Central memory CD8-positive, alpha-beta T cell (primary cell): ENCODE measurements at regions not wholly inside any gene's neighbourhood (a gene's known extent, or its start where the extent isn't known, plus 50 kb on each side); places are given as distances from the start of the nearest gene placed in this dataset.
A peak's percentile ranks its signal among the peaks of the same experiment; 100 is the strongest.

ENCODE experiments used
- ATAC-seq: fragments of 150-1000 bp; cut with Tn5 transposase; replicated peaks from 2 replicates; pipeline ENCODE4 v1.10.0; 2022; ENCODE audit warnings: mild to moderate bottlenecking, moderate FRiP score, moderate number of reproducible peaks; ENCODE audit not compliant: poor library complexity, severe bottlenecking; ENCODE audit errors: extremely low read depth
- DNase-seq, 2 donors: peaks; one replicate each; pipeline ENCODE4 v3.0.0; 2021; ENCODE audit warnings: low spot score in 2 of 2
- H3K27ac Mint-ChIP-seq: one replicate; pipeline ENCODE4 v1.8.0; 2022; ENCODE audit warnings: low read depth, mild to moderate bottlenecking, moderate library complexity, mixed read lengths
- H3K27me3 Mint-ChIP-seq: one replicate; pipeline ENCODE4 v1.8.0; 2022; ENCODE audit warnings: mixed read lengths
- H3K36me3 Mint-ChIP-seq: one replicate; pipeline ENCODE4 v1.8.0; 2022; ENCODE audit warnings: mild to moderate bottlenecking, moderate library complexity, mixed read lengths; ENCODE audit not compliant: insufficient read depth
- H3K4me1 Mint-ChIP-seq: one replicate; pipeline ENCODE4 v1.8.0; 2022; ENCODE audit warnings: mixed read lengths
- H3K4me3 Mint-ChIP-seq: one replicate; pipeline ENCODE4 v1.8.0; 2022; ENCODE audit warnings: mild to moderate bottlenecking, moderate library complexity, mixed read lengths
- H3K9me3 Mint-ChIP-seq: one replicate; pipeline ENCODE4 v1.8.0; 2022; ENCODE audit warnings: mixed read lengths

DNA sequence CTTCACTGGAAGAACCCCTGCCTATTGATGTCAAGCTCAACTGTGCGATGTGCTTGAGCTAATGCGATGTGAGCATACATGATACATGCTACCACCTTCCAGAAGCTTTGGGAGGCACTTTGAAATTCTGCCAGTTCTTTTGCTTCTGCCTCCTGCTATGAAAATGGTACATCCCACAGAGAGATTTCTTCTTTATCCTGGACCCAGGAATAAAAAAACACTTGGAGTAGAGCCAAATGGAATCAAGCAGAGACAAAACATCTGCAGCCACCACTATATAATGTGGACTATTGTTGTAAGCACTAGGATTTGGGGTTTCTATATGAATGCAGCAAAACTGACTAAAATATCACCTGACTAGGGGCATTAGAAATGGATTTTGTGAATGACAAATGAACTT is 119.9 kb upstream of the GAP43 start:
- no peaks in the 10 kb centered on the region for H3K9me3 Mint-ChIP-seq
- no peak for DNase-seq
- no peaks in the 10 kb centered on the region for H3K4me1 Mint-ChIP-seq
- peaks cover 28% of the 10 kb centered on the region for H3K27me3 Mint-ChIP-seq
- H3K36me3 Mint-ChIP-seq, result peaks cover 1% of the 10 kb centered on the region
- ATAC-seq, result no peak
- no peak overlapping the region for H3K4me3 Mint-ChIP-seq
- H3K27ac Mint-ChIP-seq, result no peak overlapping the region

- H3K27me3 Mint-ChIP-seq, result peaks cover 66% of the 10 kb centered on the region
- no peaks in the 10 kb centered on the region for H3K9me3 Mint-ChIP-seq
- H3K4me1 Mint-ChIP-seq, result peaks cover 17% of the 10 kb centered on the region
- no peak overlapping the region for H3K4me3 Mint-ChIP-seq
- no peak overlapping the region for H3K27ac Mint-ChIP-seq
- no peak for DNase-seq
- no peak for ATAC-seq
- H3K36me3 Mint-ChIP-seq, result no peaks in the 10 kb centered on the region
Measured at GRCh38 chr3:115508562-115508961, 114.7 kb upstream of the GAP43 start.

- H3K27me3 Mint-ChIP-seq, result peaks cover 55% of the 10 kb centered on the region
- peaks cover 19% of the 10 kb centered on the region for H3K4me1 Mint-ChIP-seq
- H3K9me3 Mint-ChIP-seq, result no peaks in the 10 kb centered on the region
- peak overlapping the region; percentile 82 for H3K4me3 Mint-ChIP-seq
- DNase-seq (no peak), ATAC-seq (peak; percentile 33)
- no peak overlapping the region for H3K27ac Mint-ChIP-seq
- no peaks in the 10 kb centered on the region for H3K36me3 Mint-ChIP-seq
Measured at GRCh38 chr3:115512565-115513415, 110.5 kb upstream of the GAP43 start.

GRCh38 chr3:115513416-115513800 is 109.9 kb upstream of the GAP43 start:
- no peaks in the 10 kb centered on the region for H3K9me3 Mint-ChIP-seq
- H3K36me3 Mint-ChIP-seq, result no peaks in the 10 kb centered on the region
- H3K27me3 Mint-ChIP-seq, result peaks cover 53% of the 10 kb centered on the region
- DNase-seq (no peak), ATAC-seq (peak; percentile 66)
- H3K4me3 Mint-ChIP-seq, result peak overlapping the region; percentile 82
- peaks cover 19% of the 10 kb centered on the region for H3K4me1 Mint-ChIP-seq
- no peak overlapping the region for H3K27ac Mint-ChIP-seq

GRCh38 chr3:115517457-115518050 is 105.8 kb upstream of the GAP43 start:
- Mint-ChIP-seq H3K4me3 (no peak overlapping the region), H3K36me3 (no peaks in the 10 kb centered on the region), H3K27me3 (peaks cover 24% of the 10 kb centered on the region), H3K9me3 (no peaks in the 10 kb centered on the region), H3K27ac (no peak overlapping the region), H3K4me1 (peaks cover 11% of the 10 kb centered on the region)
- DNase-seq, result no peak
- no peak for ATAC-seq

DNA sequence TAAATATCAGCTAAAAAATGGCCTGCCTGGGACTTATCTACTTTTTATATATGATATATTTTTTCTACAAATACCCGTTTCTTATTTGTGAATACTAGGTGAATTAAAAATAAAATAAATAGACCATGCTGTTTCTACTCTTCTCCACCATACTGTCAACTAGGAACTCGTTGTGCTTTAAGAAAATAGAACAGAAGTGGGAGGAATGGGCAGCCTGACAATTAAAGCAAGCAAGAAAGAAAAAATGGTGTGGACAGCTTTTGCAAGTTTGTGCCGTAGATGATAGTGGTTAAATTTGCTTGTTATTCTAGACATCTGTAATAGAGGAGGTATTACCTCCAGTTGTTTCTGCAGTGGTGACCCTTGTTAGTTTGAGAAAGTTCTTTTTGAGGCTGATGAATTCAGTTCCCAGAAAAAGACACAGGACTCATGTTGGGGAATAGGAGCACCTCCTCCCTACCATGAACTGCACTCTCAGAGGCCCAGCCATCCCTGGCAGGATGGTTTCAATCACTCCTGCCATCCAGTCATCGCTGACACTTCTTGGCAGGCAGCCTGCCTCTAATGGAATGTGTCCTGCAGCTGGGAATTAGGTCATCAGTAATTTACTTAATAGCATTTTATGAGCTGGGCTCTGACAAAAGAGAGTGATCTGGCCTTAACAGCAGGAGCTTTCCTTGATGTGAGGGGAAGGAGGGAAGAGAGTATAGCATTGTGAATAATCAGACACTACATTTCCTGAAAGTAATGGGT is 105.0 kb upstream of the GAP43 start:
- Mint-ChIP-seq H3K27me3 (peaks cover 18% of the 10 kb centered on the region), H3K4me3 (no peak overlapping the region), H3K36me3 (no peaks in the 10 kb centered on the region), H3K9me3 (no peaks in the 10 kb centered on the region), H3K27ac (no peak overlapping the region), H3K4me1 (peaks cover 5% of the 10 kb centered on the region)
- DNase-seq, result no peak
- ATAC-seq, result no peak

- no peak for ATAC-seq
- Mint-ChIP-seq H3K27me3 (peaks cover 14% of the 10 kb centered on the region), H3K4me3 (no peak overlapping the region)
Measured at GRCh38 chr3:115520241-115520640, 103.1 kb upstream of the GAP43 start.

GRCh38 chr3:115520651-115521245 is 102.6 kb upstream of the GAP43 start:
- ATAC-seq, result no peak

More at GRCh38 chr3:115520241-115520640, 103.1 kb upstream of the GAP43 start:
- no peaks in the 10 kb centered on the region for H3K9me3 Mint-ChIP-seq
- H3K4me1 Mint-ChIP-seq, result no peaks in the 10 kb centered on the region
- H3K36me3 Mint-ChIP-seq, result no peaks in the 10 kb centered on the region
- no peak overlapping the region for H3K27ac Mint-ChIP-seq
- no peak for DNase-seq

DNA sequence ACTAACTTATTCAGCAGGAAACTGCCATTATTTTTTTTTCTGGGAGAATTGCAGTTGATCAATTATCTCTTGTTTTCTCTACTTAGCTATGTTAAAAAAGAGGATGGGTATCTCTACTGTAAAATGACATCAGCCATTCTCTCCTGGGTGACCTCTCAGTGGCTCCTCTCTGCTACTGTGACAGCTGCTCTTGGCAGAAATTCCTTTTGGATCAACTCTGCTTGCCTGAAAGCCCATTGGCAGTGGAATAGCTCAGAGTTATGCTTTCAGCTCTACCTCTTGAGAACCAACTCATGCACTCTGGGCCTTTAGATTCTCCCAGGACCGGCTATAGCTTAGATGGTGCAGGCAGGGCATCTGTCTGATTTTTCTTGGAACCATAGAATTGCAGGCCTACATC is 99.9 kb upstream of the GAP43 start:
- H3K27me3 Mint-ChIP-seq, result peaks cover 10% of the 10 kb centered on the region
- H3K9me3 Mint-ChIP-seq, result no peaks in the 10 kb centered on the region
- no peaks in the 10 kb centered on the region for H3K4me1 Mint-ChIP-seq
- no peak overlapping the region for H3K4me3 Mint-ChIP-seq
- no peak overlapping the region for H3K27ac Mint-ChIP-seq
- no peaks in the 10 kb centered on the region for H3K36me3 Mint-ChIP-seq
- no peak for ATAC-seq
- DNase-seq, result no peak

More at GRCh38 chr3:115520651-115521245, 102.6 kb upstream of the GAP43 start:
- Mint-ChIP-seq H3K4me3 (no peak overlapping the region), H3K9me3 (no peaks in the 10 kb centered on the region), H3K4me1 (no peaks in the 10 kb centered on the region), H3K27ac (no peak overlapping the region), H3K27me3 (peaks cover 14% of the 10 kb centered on the region), H3K36me3 (no peaks in the 10 kb centered on the region)
- no peak for DNase-seq

GRCh38 chr3:115524549-115524948 is 98.8 kb upstream of the GAP43 start:
- H3K4me3 Mint-ChIP-seq, result no peak overlapping the region
- DNase-seq (no peak), ATAC-seq (no peak)
- no peak overlapping the region for H3K27ac Mint-ChIP-seq
- H3K36me3 Mint-ChIP-seq, result no peaks in the 10 kb centered on the region
- H3K27me3 Mint-ChIP-seq, result peaks cover 2% of the 10 kb centered on the region
- H3K4me1 Mint-ChIP-seq, result no peaks in the 10 kb centered on the region
- H3K9me3 Mint-ChIP-seq, result no peaks in the 10 kb centered on the region

DNA sequence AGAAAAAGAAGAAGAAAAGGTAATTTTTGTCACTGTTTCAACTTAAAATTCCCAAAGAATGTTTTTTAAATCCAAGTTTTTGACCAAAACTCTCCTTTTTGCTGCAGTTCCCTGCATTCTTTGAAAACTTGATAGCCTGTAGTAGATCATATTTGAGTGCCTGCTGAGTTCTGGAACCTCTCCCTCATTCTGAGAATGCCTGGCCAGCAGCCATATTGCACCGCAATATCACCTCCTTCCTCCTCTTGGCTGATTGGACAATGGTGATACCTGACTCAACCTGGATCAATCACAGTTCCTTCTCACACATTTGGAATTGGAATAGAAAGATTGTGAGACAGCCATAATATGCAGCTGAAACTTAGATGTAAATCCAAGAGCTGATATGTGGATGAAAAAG is 97.6 kb upstream of the GAP43 start:
- DNase-seq, result no peak
- no peak overlapping the region for H3K4me3 Mint-ChIP-seq
- no peaks in the 10 kb centered on the region for H3K9me3 Mint-ChIP-seq
- peaks cover 14% of the 10 kb centered on the region for H3K27me3 Mint-ChIP-seq
- no peak overlapping the region for H3K27ac Mint-ChIP-seq
- H3K4me1 Mint-ChIP-seq, result no peaks in the 10 kb centered on the region
- no peaks in the 10 kb centered on the region for H3K36me3 Mint-ChIP-seq
- ATAC-seq, result no peak

- Mint-ChIP-seq H3K27me3 (peaks cover 59% of the 10 kb centered on the region), H3K9me3 (no peaks in the 10 kb centered on the region), H3K4me1 (no peaks in the 10 kb centered on the region), H3K36me3 (no peaks in the 10 kb centered on the region), H3K27ac (no peak overlapping the region), H3K4me3 (no peak overlapping the region)
- ATAC-seq (no peak), DNase-seq (no peak)
Measured at GRCh38 chr3:115533218-115533617, 90.1 kb upstream of the GAP43 start.
